Fibroblast of mammary gland (primary cell): ENCODE measurements at regions not wholly inside any gene's neighbourhood (a gene's known extent, or its start where the extent isn't known, plus 50 kb on each side); places are given as distances from the start of the nearest gene placed in this dataset.
A peak's percentile ranks its signal among the peaks of the same experiment; 100 is the strongest.

Source experiments
- DNase-seq: peaks from one replicate; pipeline ENCODE4 v3.0.0-alpha.2; 2010; ENCODE audit warnings: low read depth
- H3K4me3 ChIP-seq: 2 replicates; pipeline ENCODE4 v1.5.1; 2011; ENCODE audit warnings: low read depth, mild to moderate bottlenecking, low read length, moderate library complexity; ENCODE audit not compliant: control insufficient read depth
- TF ChIP-seq, protein P1 (sequence below): conservative IDR thresholded peaks from 2 replicates; pipeline ENCODE4 v1.5.1; 2011; ENCODE audit warnings: low read depth, low read length, inconsistent platforms; ENCODE audit not compliant: control insufficient read depth, insufficient read depth

DNA sequence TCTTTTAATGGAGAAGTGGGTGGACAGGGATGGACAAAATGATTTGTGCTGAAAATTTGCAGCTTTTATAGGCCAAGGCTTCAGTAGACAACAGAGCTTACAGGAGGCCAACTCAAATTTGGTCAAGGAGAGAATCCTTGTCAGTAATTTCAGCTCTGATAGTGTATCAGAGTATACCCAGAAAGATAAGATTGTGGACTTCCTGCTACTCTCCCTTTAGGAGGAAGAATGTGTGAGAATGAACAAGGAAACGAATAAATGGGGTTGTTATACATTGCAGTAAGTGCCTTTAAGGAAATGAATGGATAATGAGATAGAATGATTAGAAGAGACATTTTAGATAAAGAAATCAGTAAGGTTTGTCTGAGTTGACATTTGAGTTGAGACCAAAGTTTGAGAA is 519.9 kb downstream of the UTRN start:
- DNase-seq = no peak
- no peak overlapping the region for H3K4me3 ChIP-seq
- TF ChIP-seq, protein P1, sequence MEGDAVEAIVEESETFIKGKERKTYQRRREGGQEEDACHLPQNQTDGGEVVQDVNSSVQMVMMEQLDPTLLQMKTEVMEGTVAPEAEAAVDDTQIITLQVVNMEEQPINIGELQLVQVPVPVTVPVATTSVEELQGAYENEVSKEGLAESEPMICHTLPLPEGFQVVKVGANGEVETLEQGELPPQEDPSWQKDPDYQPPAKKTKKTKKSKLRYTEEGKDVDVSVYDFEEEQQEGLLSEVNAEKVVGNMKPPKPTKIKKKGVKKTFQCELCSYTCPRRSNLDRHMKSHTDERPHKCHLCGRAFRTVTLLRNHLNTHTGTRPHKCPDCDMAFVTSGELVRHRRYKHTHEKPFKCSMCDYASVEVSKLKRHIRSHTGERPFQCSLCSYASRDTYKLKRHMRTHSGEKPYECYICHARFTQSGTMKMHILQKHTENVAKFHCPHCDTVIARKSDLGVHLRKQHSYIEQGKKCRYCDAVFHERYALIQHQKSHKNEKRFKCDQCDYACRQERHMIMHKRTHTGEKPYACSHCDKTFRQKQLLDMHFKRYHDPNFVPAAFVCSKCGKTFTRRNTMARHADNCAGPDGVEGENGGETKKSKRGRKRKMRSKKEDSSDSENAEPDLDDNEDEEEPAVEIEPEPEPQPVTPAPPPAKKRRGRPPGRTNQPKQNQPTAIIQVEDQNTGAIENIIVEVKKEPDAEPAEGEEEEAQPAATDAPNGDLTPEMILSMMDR = no peak

DNA sequence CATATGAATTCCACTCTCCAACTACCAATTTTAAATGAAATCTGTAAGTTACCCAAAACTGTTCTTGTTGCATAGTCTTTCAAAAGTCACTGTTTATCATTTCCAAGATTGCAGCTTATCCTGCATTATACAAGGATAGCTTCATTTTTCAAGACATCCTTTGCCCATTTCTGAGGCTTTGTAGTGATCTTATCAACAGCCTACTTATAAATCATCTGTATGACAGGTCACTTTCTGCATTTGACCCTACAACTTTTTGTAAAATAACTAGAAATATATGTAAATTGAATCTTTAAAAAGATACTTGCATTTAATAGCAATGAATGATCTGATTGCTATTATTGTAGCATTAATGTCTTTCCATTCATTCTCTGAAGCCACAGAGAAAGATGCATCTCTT is 521.1 kb downstream of the UTRN start:
- TF ChIP-seq, protein P1 = no peak
- H3K4me3 ChIP-seq = no peak overlapping the region

GRCh38 chr6:144809120-144809519 is 524.0 kb downstream of the UTRN start:
- TF ChIP-seq, protein P1 = no peak
- DNase-seq = peak; percentile 63
- H3K4me3 ChIP-seq = no peak overlapping the region

More for the DNA sequence above, 521.1 kb downstream of the UTRN start:
- DNase-seq = no peak

- no peak for DNase-seq
- TF ChIP-seq, protein P1 = no peak
- no peak overlapping the region for H3K4me3 ChIP-seq
Measured at GRCh38 chr6:144809969-144810368, 524.8 kb downstream of the UTRN start.

GRCh38 chr6:144811140-144811539 is 526.0 kb downstream of the UTRN start:
- no peak overlapping the region for H3K4me3 ChIP-seq
- TF ChIP-seq, protein P1 = no peak
- DNase-seq = peak; percentile 63

GRCh38 chr6:144816936-144817335 is 531.8 kb downstream of the UTRN start:
- TF ChIP-seq, protein P1 = no peak
- no peak overlapping the region for H3K4me3 ChIP-seq
- DNase-seq = no peak

- no peak for DNase-seq
- no peak overlapping the region for H3K4me3 ChIP-seq
- TF ChIP-seq, protein P1 = no peak
Measured at GRCh38 chr6:144820270-144820669, 535.1 kb downstream of the UTRN start.
